Body of pancreas (tissue), 4 donors: ENCODE measurements at regions not wholly inside any gene's neighbourhood (a gene's known extent, or its start where the extent isn't known, plus 50 kb on each side); places are given as distances from the start of the nearest gene placed in this dataset.

Source experiments
- CTCF ChIP-seq, 7 experiments: fragments of 450-650 bp in 4 of 7; fragments of 200-600 bp in 3 of 7; sonication (generic) in 3 of 7; IDR thresholded peaks; one replicate each; pipeline ENCODE4 v1.5.1; 2016 to 2019; ENCODE audit warnings: antibody characterized with exemption in 7 of 7
- POLR2A ChIP-seq, 3 donors: fragments of 450-650 bp; IDR thresholded peaks; one replicate each; pipeline ENCODE4 v1.6.1; 2016; ENCODE audit warnings: antibody characterized with exemption in 3 of 3, mild to moderate bottlenecking in 2 of 3

GRCh38 chr4:123862812-123863211 is 466.2 kb downstream of the SPRY1 start:
- TF ChIP-seq CTCF (IDR thresholded peaks at IDR 0.05) (no peak), POLR2A (IDR thresholded peaks at IDR 0.05) (no peak)
